Adrenal gland (tissue), 5 donors: ENCODE measurements at regions not wholly inside any gene's neighbourhood (a gene's known extent, or its start where the extent isn't known, plus 50 kb on each side); places are given as distances from the start of the nearest gene placed in this dataset.
"Not testable (repeated sequence)": the region's sequence is repeated elsewhere in the genome, so short reads cannot be mapped to it uniquely, and the experiment has no call there.

Source experiments
- CTCF ChIP-seq, 6 experiments: fragments of 450-650 bp in 4 of 6; fragments of 200-600 bp in 2 of 6; sonication (generic) in 1 of 6; IDR thresholded peaks; 1 replicate in 5 of 6; 2 replicates in 1 of 6; pipeline versions ENCODE4 v1.5.1 to v1.8.0; 2016 to 2021; ENCODE audit warnings: antibody characterized with exemption in 6 of 6, mild to moderate bottlenecking in 2 of 6, moderate library complexity in 1 of 6
- POLR2A ChIP-seq, 2 donors: fragments of 450-650 bp; IDR thresholded peaks; one replicate each; pipeline ENCODE4 v1.6.1; 2017; ENCODE audit warnings: antibody characterized with exemption in 2 of 2, mild to moderate bottlenecking in 2 of 2, moderate library complexity in 1 of 2
- donor health status: DM: no; HTN: no; CAD: no.

- not testable (repeated sequence) for TF ChIP-seq CTCF, POLR2A (IDR thresholded peaks at IDR 0.05)
Observed at GRCh38 chr2:35441575-35441974, 914.0 kb upstream of the CRIM1 start.
